ENCODE measurements at regions not wholly inside any gene's neighbourhood (a gene's known extent, or its start where the extent isn't known, plus 50 kb on each side); places are given as distances from the start of the nearest gene placed in this dataset.

DNA sequence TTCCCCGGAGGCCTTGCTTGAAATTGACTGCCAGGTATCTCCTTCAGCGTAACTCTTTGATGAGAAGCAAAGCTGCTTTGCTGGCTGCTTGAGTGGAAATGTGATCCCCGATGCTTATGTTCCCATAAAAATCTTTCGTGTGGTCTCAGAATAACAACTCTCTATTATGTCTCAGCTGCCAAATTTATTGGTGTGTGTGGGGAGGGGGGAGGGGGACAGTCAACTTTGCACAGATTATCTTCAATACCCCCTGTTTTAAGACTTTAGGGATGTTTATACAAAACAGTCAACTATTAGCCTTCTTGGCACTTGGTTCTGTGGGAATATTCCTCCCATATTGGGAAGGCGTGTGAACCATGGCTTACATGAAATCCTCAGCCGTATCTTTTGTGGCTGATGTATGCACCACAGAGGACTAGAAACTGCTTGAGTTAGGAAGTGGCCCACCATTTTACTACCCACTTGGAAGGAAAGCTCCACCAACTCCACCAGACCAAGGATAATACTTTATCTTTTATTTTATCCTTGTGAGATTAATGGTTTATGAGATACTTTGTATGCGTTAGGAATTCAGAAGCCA, 101.5 kb upstream of the SLC24A3 start:
- TF ChIP-seq, protein P1, sequence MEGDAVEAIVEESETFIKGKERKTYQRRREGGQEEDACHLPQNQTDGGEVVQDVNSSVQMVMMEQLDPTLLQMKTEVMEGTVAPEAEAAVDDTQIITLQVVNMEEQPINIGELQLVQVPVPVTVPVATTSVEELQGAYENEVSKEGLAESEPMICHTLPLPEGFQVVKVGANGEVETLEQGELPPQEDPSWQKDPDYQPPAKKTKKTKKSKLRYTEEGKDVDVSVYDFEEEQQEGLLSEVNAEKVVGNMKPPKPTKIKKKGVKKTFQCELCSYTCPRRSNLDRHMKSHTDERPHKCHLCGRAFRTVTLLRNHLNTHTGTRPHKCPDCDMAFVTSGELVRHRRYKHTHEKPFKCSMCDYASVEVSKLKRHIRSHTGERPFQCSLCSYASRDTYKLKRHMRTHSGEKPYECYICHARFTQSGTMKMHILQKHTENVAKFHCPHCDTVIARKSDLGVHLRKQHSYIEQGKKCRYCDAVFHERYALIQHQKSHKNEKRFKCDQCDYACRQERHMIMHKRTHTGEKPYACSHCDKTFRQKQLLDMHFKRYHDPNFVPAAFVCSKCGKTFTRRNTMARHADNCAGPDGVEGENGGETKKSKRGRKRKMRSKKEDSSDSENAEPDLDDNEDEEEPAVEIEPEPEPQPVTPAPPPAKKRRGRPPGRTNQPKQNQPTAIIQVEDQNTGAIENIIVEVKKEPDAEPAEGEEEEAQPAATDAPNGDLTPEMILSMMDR (conservative IDR thresholded peaks at IDR 0.05; ENCODE audit: low read depth) = no peak

DNA sequence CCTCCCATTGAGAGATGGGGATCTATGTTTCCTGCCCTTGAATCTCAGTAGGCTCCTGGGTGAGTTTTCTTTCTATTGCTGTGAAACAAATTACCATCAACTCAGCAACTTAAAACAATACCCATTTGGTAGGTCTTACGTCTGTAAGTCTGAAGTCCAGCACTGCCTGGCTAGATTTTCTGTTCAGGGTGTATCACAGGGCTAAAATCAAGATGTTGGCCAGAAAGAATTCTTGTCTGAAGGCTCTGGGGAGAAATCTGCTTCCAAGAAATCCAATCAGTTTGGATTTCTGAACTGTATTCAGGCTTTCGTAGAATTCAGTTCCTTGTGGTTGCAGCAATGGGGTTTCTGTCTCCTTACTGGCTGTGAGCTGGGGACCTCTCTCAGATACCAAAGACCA, 99.6 kb upstream of the SLC24A3 start:
- ChIA-PET POLR2A (ENCODE audit: low non-redundant PET) (no interaction called here), CTCF (no interaction called here)
- TF ChIP-seq, protein P1 (conservative IDR thresholded peaks at IDR 0.05; ENCODE audit: low read depth) = no peak
- H3K27ac ChIP-seq = no peak overlapping the region
- DNase-seq (ENCODE audit: low spot score) = no peak

More for the DNA sequence above, 101.5 kb upstream of the SLC24A3 start:
- no peak overlapping the region for H3K27ac ChIP-seq
- ChIA-PET CTCF (interaction anchor here (0.8 kb wide), 1 partner anchor 121 kb away, joined by 3 read pairs; no protein-coding TSS in a partner anchor), POLR2A (ENCODE audit: low non-redundant PET) (no interaction called here)
- no peak for DNase-seq (ENCODE audit: low spot score)

DNA sequence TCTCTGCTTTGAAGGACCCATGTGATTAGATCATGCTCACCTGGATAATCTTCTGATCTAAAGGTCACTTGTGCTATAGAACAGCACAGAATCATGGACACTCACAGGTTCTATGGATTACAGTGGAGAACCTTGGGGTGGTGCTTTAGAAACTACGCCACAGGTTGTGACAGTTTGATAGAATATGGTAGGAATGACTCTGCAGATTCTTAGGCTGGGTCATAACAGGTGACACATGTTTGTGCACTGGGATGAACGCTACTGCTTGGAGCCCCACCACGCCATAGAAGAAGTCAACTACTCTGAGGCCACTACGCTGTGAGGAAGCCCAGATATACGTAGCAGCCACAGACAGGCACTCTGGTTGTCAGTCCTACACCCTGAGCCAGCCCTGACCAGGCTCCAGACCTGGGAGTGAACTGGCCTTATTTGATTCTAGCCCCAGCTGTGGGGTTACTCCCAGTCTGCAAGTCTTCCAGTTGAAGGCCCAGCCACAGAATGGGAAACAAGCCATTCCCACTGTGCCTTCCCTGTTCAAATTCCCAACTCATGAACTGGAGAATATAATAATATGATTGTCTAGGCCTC, 99.0 kb upstream of the SLC24A3 start:
- H3K27ac ChIP-seq = no peak overlapping the region
- CTCF ChIA-PET = no interaction called here
- TF ChIP-seq, protein P1 (conservative IDR thresholded peaks at IDR 0.05; ENCODE audit: low read depth) = no peak
- POLR2A ChIA-PET (ENCODE audit: low non-redundant PET) = no interaction called here
- no peak for DNase-seq (ENCODE audit: low spot score)

DNA sequence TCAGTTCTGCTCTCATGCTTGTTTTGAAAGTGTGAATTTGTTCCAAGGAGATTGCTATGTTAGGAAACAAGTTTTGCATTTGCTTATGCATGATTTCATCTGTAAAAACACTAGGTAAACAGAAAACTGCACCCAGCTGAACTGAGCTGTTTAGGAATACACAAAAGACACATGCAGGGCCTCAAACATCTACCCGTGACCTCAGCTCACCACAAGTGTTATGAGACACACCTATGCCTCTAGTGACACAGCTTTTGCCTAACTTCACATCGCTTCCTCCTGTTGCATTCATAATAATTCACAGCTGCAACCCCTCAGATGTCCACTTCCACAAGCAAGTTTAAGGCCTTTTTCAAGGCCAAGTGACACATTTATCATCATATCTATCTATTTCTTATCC, 98.0 kb upstream of the SLC24A3 start:
- ChIA-PET POLR2A (ENCODE audit: low non-redundant PET) (no interaction called here), CTCF (no interaction called here)
- no peak for DNase-seq (ENCODE audit: low spot score)
- H3K27ac ChIP-seq = no peak overlapping the region
- TF ChIP-seq, protein P1 (conservative IDR thresholded peaks at IDR 0.05; ENCODE audit: low read depth) = no peak

DNA sequence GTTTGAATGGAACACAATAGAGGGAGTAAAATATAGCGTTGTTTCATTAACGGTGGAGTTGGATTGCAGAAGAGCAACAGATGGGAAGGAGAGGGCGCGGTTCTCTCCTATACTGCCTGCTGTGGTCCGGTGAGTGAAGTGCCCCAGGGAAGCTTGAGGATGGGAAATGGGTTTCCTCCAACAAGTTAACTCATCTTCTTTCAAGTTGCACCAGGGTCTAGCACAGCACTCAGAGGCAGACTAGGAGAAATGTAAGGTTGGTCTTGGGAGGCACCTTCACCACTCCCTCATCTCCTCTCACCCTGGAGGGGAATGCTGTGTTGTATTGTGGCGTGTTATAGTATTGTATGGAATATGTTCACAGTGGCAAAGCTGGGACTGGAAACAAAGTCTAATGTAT, 96.9 kb upstream of the SLC24A3 start:
- POLR2A ChIA-PET (ENCODE audit: low non-redundant PET) = no interaction called here
- H3K27ac ChIP-seq = no peak overlapping the region
- no peak for DNase-seq (ENCODE audit: low spot score)
- CTCF ChIA-PET = no interaction called here
- TF ChIP-seq, protein P1 (conservative IDR thresholded peaks at IDR 0.05; ENCODE audit: low read depth) = no peak

DNA sequence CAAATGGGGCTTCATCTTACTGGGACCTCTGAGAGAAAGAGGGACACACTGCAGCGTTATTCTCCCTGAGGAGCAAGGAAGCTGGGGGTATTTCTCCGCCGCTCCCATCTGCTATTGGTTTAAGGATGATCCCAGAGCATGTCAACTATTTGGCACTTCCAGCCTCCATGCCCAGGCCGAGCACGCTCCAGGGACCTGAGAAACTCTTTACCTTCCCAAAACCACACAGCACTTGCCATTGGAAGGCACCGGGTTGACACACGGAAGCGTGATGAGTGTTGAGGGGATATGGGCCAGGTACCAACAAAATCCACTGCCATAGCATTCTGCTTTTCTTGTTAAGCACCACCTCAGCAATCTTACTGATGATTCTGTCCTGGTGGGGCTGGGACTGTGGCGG, 92.4 kb upstream of the SLC24A3 start:
- no peak overlapping the region for H3K27ac ChIP-seq
- CTCF ChIA-PET = no interaction called here
- POLR2A ChIA-PET (ENCODE audit: low non-redundant PET) = no interaction called here
- no peak for DNase-seq (ENCODE audit: low spot score)
- TF ChIP-seq, protein P1 (conservative IDR thresholded peaks at IDR 0.05; ENCODE audit: low read depth) = no peak
